ENCODE measurements at regions not wholly inside any gene's neighbourhood (a gene's known extent, or its start where the extent isn't known, plus 50 kb on each side); places are given as distances from the start of the nearest gene placed in this dataset.
A peak's percentile ranks its signal among the peaks of the same experiment; 100 is the strongest.

- no peak for DNase-seq (ENCODE audit: low spot score)
- intact Hi-C loops (cut with DNase I), result no loop called here
Observed at GRCh38 chr1:70656361-70656760, 245.3 kb downstream of the CTH start.

GRCh38 chr1:70659891-70660290 lies 248.8 kb downstream of the CTH start:
- intact Hi-C loops (cut with DNase I), result no loop called here

GRCh38 chr1:70666381-70667140 lies 255.5 kb downstream of the CTH start:
- intact Hi-C loops (cut with DNase I), result no loop called here
- DNase-seq (ENCODE audit: low spot score), result no peak

More at GRCh38 chr1:70659891-70660290, 248.8 kb downstream of the CTH start:
- DNase-seq (ENCODE audit: low spot score), result no peak

GRCh38 chr1:70667494-70668170 lies 256.6 kb downstream of the CTH start:
- intact Hi-C loops (cut with DNase I), result no loop called here
- no peak for DNase-seq (ENCODE audit: low spot score)

GRCh38 chr1:70671006-70671405 lies 259.9 kb downstream of the CTH start:
- intact Hi-C loops (cut with DNase I), result no loop called here
- DNase-seq (ENCODE audit: low spot score), result no peak

- DNase-seq (ENCODE audit: low spot score), result no peak
- intact Hi-C loops (cut with DNase I), result no loop called here
Observed at GRCh38 chr1:70672442-70672888, 261.4 kb downstream of the CTH start.

GRCh38 chr1:70674941-70675685 lies 264.0 kb downstream of the CTH start:
- DNase-seq (ENCODE audit: low spot score), result no peak
- intact Hi-C loops (cut with DNase I), result no loop called here

- intact Hi-C loops (cut with DNase I), result no loop called here
- no peak for DNase-seq (ENCODE audit: low spot score)
Observed at GRCh38 chr1:70675737-70676156, 264.7 kb downstream of the CTH start.

- DNase-seq (ENCODE audit: low spot score), result peak; percentile 74
- intact Hi-C loops (cut with DNase I), result loop anchor here (2.0 to 10.0 kb wide), 3 partner anchors 39 to 369 kb away; no protein-coding TSS in a partner anchor
Observed at GRCh38 chr1:70685300-70686286, 274.5 kb downstream of the CTH start.

GRCh38 chr1:70688580-70688979 lies 277.5 kb downstream of the CTH start:
- no peak for DNase-seq (ENCODE audit: low spot score)
- intact Hi-C loops (cut with DNase I), result loop anchor here (5.0 to 10.0 kb wide), 2 partner anchors 364 to 366 kb away; no protein-coding TSS in a partner anchor

GRCh38 chr1:70706381-70707037 lies 295.4 kb downstream of the CTH start:
- intact Hi-C loops (cut with DNase I), result no loop called here
- DNase-seq (ENCODE audit: low spot score), result no peak

GRCh38 chr1:70707214-70707613 lies 296.1 kb downstream of the CTH start:
- no peak for DNase-seq (ENCODE audit: low spot score)
- intact Hi-C loops (cut with DNase I), result no loop called here

- intact Hi-C loops (cut with DNase I), result no loop called here
- DNase-seq (ENCODE audit: low spot score), result no peak
Observed at GRCh38 chr1:70714149-70714548, 303.1 kb downstream of the CTH start.

GRCh38 chr1:70717211-70717610 lies 306.1 kb downstream of the CTH start:
- DNase-seq (ENCODE audit: low spot score), result no peak
- intact Hi-C loops (cut with DNase I), result no loop called here

- intact Hi-C loops (cut with DNase I), result no loop called here
- DNase-seq (ENCODE audit: low spot score), result no peak
Observed at GRCh38 chr1:70717656-70718055, 306.6 kb downstream of the CTH start.

- intact Hi-C loops (cut with DNase I), result no loop called here
- no peak for DNase-seq (ENCODE audit: low spot score)
Observed at GRCh38 chr1:70718086-70718630, 307.1 kb downstream of the CTH start.

- intact Hi-C loops (cut with DNase I), result no loop called here
- no peak for DNase-seq (ENCODE audit: low spot score)
Observed at GRCh38 chr1:70719154-70719553, 308.1 kb downstream of the CTH start.

GRCh38 chr1:70720109-70720508 lies 309.0 kb downstream of the CTH start:
- intact Hi-C loops (cut with DNase I), result no loop called here
- DNase-seq (ENCODE audit: low spot score), result no peak

Measured in posterior vena cava (tissue), 2 donors.